H9 (cell line): ENCODE measurements at regions not wholly inside any gene's neighbourhood (a gene's known extent, or its start where the extent isn't known, plus 50 kb on each side); places are given as distances from the start of the nearest gene placed in this dataset.
"Not testable (repeated sequence)": the region's sequence is repeated elsewhere in the genome, so short reads cannot be mapped to it uniquely, and the experiment has no call there.

Experiments used
- DNase-seq: peaks from one replicate; pipeline ENCODE4 v3.0.0-alpha.2; 2017
- H2AFZ ChIP-seq: one replicate; pipeline ENCODE4 v1.6.1; 2013; ENCODE audit warnings: mild to moderate bottlenecking, low read length, control low read depth, moderate library complexity
- H2AK5ac ChIP-seq: 2 replicates; pipeline ENCODE4 v1.6.1; 2013; ENCODE audit warnings: low read length, control low read depth, mixed read lengths; ENCODE audit not compliant: insufficient read length
- H2BK120ac ChIP-seq: one replicate; pipeline ENCODE4 v1.6.1; 2013; ENCODE audit warnings: low read depth, mild to moderate bottlenecking, low read length, control low read depth, inconsistent platforms; ENCODE audit not compliant: poor library complexity, severe bottlenecking
- H2BK12ac ChIP-seq: 2 replicates; pipeline ENCODE4 v1.6.1; 2013; ENCODE audit warnings: low read length, control low read depth, mixed read lengths, low read depth; ENCODE audit not compliant: insufficient read length
- H2BK15ac ChIP-seq: 2 replicates; pipeline ENCODE4 v1.6.1; 2013; ENCODE audit warnings: low read depth, low read length, control low read depth
- H2BK20ac ChIP-seq: one replicate; pipeline ENCODE4 v1.6.1; 2013; ENCODE audit warnings: low read depth, mild to moderate bottlenecking, low read length, control low read depth, inconsistent platforms; ENCODE audit not compliant: poor library complexity, severe bottlenecking
- H2BK5ac ChIP-seq: 2 replicates; pipeline ENCODE4 v1.6.1; 2013; ENCODE audit warnings: low read length, control low read depth, mixed read lengths; ENCODE audit not compliant: insufficient read length
- H3K14ac ChIP-seq: 2 replicates; pipeline ENCODE4 v1.6.1; 2013; ENCODE audit warnings: low read length, control low read depth; ENCODE audit not compliant: insufficient read depth
- H3K18ac ChIP-seq: 2 replicates; pipeline ENCODE4 v1.6.1; 2013; ENCODE audit warnings: low read depth, mild to moderate bottlenecking, mixed read lengths, low read length, control low read depth; ENCODE audit not compliant: insufficient read length
- H3K23ac ChIP-seq: 2 replicates; pipeline ENCODE4 v1.6.1; 2013; ENCODE audit warnings: low read length, control low read depth, mixed read lengths, low read depth; ENCODE audit not compliant: insufficient read length
- H3K23me2 ChIP-seq: 2 replicates; pipeline ENCODE4 v1.6.1; 2013; ENCODE audit warnings: low read depth, mild to moderate bottlenecking, mixed read lengths, low read length, control low read depth; ENCODE audit not compliant: insufficient read length, poor library complexity, severe bottlenecking
- H3K27ac ChIP-seq: 2 replicates; pipeline ENCODE4 v1.5.1; 2013; ENCODE audit warnings: low read length, control low read depth, mixed read lengths, low read depth; ENCODE audit not compliant: insufficient read length
- H3K27me3 ChIP-seq: 2 replicates; pipeline ENCODE4 v1.6.1; 2013; ENCODE audit warnings: low read length, control low read depth, inconsistent platforms; ENCODE audit not compliant: insufficient read depth
- H3K4ac ChIP-seq: 2 replicates; pipeline ENCODE4 v1.6.1; 2013; ENCODE audit warnings: low read depth, mild to moderate bottlenecking, control low read depth, inconsistent platforms, low read length, moderate library complexity
- H3K4me1 ChIP-seq: 2 replicates; pipeline ENCODE4 v1.6.1; 2013; ENCODE audit warnings: low read length, control low read depth, inconsistent platforms; ENCODE audit not compliant: insufficient read depth
- H3K4me2 ChIP-seq: 2 replicates; pipeline ENCODE4 v1.6.1; 2013; ENCODE audit warnings: low read length, control low read depth, mixed read lengths; ENCODE audit not compliant: insufficient read length, insufficient read depth
- H3K56ac ChIP-seq: 2 replicates; pipeline ENCODE4 v1.6.1; 2013; ENCODE audit warnings: low read depth, mild to moderate bottlenecking, mixed read lengths, low read length, control low read depth; ENCODE audit not compliant: insufficient read length
- H3K79me1 ChIP-seq: 2 replicates; pipeline ENCODE4 v1.6.1; 2013; ENCODE audit warnings: low read depth, mild to moderate bottlenecking, moderate library complexity, low read length, control low read depth, inconsistent platforms; ENCODE audit not compliant: insufficient read depth, poor library complexity, severe bottlenecking
- H3K79me2 ChIP-seq: 2 replicates; pipeline ENCODE4 v1.6.1; 2013; ENCODE audit warnings: low read length, control low read depth, inconsistent platforms; ENCODE audit not compliant: insufficient read depth
- H3K9ac ChIP-seq: 2 replicates; pipeline ENCODE4 v1.6.1; 2013; ENCODE audit warnings: low read length, control low read depth, mixed read lengths; ENCODE audit not compliant: insufficient read length; ENCODE audit errors: extremely low read depth
- H3K9me3 ChIP-seq: one replicate; pipeline ENCODE4 v1.6.1; 2013; ENCODE audit warnings: low read depth, low read length, inconsistent platforms; ENCODE audit not compliant: control insufficient read depth
- H3T11ph ChIP-seq: one replicate; pipeline ENCODE4 v1.6.1; 2013; ENCODE audit warnings: mild to moderate bottlenecking, low read length, control low read depth, inconsistent platforms
- H4K20me1 ChIP-seq: one replicate; pipeline ENCODE4 v1.6.1; 2013; ENCODE audit not compliant: control insufficient read depth, insufficient read length, insufficient read depth
- H4K5ac ChIP-seq: 2 replicates; pipeline ENCODE4 v1.6.1; 2013; ENCODE audit warnings: low read depth, mild to moderate bottlenecking, mixed read lengths, low read length, control low read depth; ENCODE audit not compliant: insufficient read length
- H4K8ac ChIP-seq: replicated peaks from 2 replicates; pipeline ENCODE4 v1.6.1; 2013; ENCODE audit warnings: low read length, control low read depth, mixed read lengths, low read depth; ENCODE audit not compliant: insufficient read length
- H4K91ac ChIP-seq: 2 replicates; pipeline ENCODE4 v1.6.1; 2013; ENCODE audit warnings: low read depth, mild to moderate bottlenecking, moderate library complexity, mixed read lengths, low read length, control low read depth; ENCODE audit not compliant: insufficient read length
- H3K27ac Mint-ChIP-seq, 3 experiments: 2 replicates in 2 of 3; 3 replicates in 1 of 3; pipeline ENCODE4 v1.8.0; 2020 to 2021; ENCODE audit warnings: mixed read lengths in 3 of 3, mild to moderate bottlenecking in 1 of 3, moderate library complexity in 1 of 3
- H3K27me3 Mint-ChIP-seq: 2 replicates; pipeline ENCODE4 v1.8.0; 2021; ENCODE audit warnings: low read depth, mild to moderate bottlenecking, moderate library complexity, mixed read lengths
- H3K36me3 Mint-ChIP-seq, 3 experiments: 2 replicates in 2 of 3; 3 replicates in 1 of 3; pipeline ENCODE4 v1.8.0; 2020 to 2021; ENCODE audit warnings: low read depth in 3 of 3, mixed read lengths in 3 of 3; ENCODE audit not compliant: insufficient read depth in 1 of 3
- H3K4me1 Mint-ChIP-seq, 2 experiments: 2 replicates each; pipeline ENCODE4 v1.8.0; 2020; ENCODE audit warnings: mixed read lengths in 2 of 2
- H3K4me3 Mint-ChIP-seq, 2 experiments: 2 replicates in 1 of 2; 3 replicates in 1 of 2; pipeline ENCODE4 v1.8.0; 2020 to 2021; ENCODE audit warnings: mild to moderate bottlenecking in 2 of 2, mixed read lengths in 2 of 2, moderate library complexity in 1 of 2
- H3K9me3 Mint-ChIP-seq, 2 experiments: 2 replicates in 1 of 2; 3 replicates in 1 of 2; pipeline ENCODE4 v1.8.0; 2020; ENCODE audit warnings: mild to moderate bottlenecking in 2 of 2, mixed read lengths in 2 of 2, moderate library complexity in 1 of 2
- CTCF ChIP-seq: fragments of 200-600 bp; sonication (generic); conservative IDR thresholded peaks from 3 replicates; pipeline ENCODE4 v1.8.0; 2021; ENCODE audit warnings: antibody characterized with exemption, mild to moderate bottlenecking
- WGBS: extraction: QIAGEN DNeasy Blood & Tissue Kit; methylation state at CpG from one replicate; pipeline ENCODE4 v1.1.7; 2013; ENCODE audit warnings: missing lambda C conversion rate, low lambda C conversion rate, mixed read lengths; ENCODE audit not compliant: insufficient read length; ENCODE audit errors: extremely low coverage; 5-methylcytosine and 5-hydroxymethylcytosine counted together

DNA sequence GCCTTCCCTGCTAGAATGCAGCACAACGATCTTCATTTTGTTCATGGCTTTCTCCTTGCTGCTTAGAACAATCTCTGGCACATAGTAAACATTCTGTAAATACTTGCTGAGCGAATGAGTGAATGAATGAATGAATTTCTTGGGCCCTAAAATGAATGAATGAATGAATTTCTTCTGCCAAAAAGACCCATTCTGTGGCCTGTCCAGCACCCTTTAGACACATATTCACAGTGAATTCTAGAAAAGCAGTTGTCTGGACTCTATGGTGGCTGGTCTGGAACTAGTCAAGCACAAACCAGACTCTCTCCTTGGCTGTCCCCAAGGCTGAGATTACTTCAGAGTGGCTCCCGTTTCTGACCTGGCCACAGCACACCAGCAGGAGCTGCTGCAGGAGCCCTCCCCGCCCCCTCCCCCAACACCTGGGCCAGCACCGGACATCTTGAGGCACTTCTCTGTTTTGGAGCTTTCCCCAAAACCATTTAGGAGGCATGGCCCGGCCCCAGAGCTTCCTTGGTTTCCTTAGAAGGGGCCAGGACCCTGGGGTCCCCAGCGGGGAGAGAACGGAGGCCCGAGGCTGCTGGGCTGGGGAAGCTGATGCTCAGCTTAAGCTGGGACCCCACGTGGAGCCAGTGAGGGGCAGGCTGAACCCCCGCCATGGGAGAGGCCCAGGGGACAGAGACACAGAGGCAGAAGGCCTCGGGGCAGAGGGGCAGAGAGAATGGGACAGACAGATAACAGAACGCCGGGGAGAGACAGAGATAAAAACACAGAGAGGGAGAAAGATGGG, 159.0 kb downstream of the ZFP36L2 start:
- H2BK5ac ChIP-seq, result no peak overlapping the region
- H2AFZ ChIP-seq, result no peak overlapping the region
- no peak for DNase-seq
- H3K4me1 ChIP-seq, result no peaks in the 10 kb centered on the region
- no peak overlapping the region for H2BK15ac ChIP-seq
- no peak overlapping the region for H3K56ac ChIP-seq
- H4K8ac ChIP-seq, result no peak overlapping the region
- no peak overlapping the region for H3K18ac ChIP-seq
- no peak overlapping the region for H2BK20ac ChIP-seq
- H2AK5ac ChIP-seq, result no peak overlapping the region
- no CpG with 5 or more reads among the region's 14 CpGs for WGBS
- no peak overlapping the region for H2BK12ac ChIP-seq
- H3K9me3 Mint-ChIP-seq, result peaks cover 8 to 9% of the 10 kb centered on the region in 2 experiments
- H3K23me2 ChIP-seq, result no peaks in the 10 kb centered on the region
- H3K27me3 ChIP-seq, result no peaks in the 10 kb centered on the region
- peak overlapping the region in 2 of 3 experiments; percentile 31 to 35; a peak in 2 of 7 replicates for H3K27ac Mint-ChIP-seq
- no peaks in the 10 kb centered on the region for H3K79me1 ChIP-seq
- peaks cover 6% of the 10 kb centered on the region; the same call in 1 of the 2 replicates for H3K27me3 Mint-ChIP-seq
- no peak overlapping the region for H3K27ac ChIP-seq
- no peak overlapping the region for H3K14ac ChIP-seq
- no peak overlapping the region for H4K5ac ChIP-seq
- no peak overlapping the region for H4K91ac ChIP-seq
- no peak for TF ChIP-seq CTCF
- H3K36me3 Mint-ChIP-seq, result peaks cover 2 to 8% (median 2%) of the 10 kb centered on the region in 3 experiments; a peak in 6 of 7 replicates
- no peak overlapping the region for H3K23ac ChIP-seq
- H3K9ac ChIP-seq, result no peak overlapping the region
- no peaks in the 10 kb centered on the region for H4K20me1 ChIP-seq
- peaks cover 4 to 14% of the 10 kb centered on the region in 2 experiments; a peak in 3 of 4 replicates for H3K4me1 Mint-ChIP-seq
- no peak overlapping the region for H3T11ph ChIP-seq
- no peak overlapping the region for H2BK120ac ChIP-seq
- no peak overlapping the region for H3K4me3 Mint-ChIP-seq
- no peaks in the 10 kb centered on the region for H3K79me2 ChIP-seq
- no peak overlapping the region for H3K4ac ChIP-seq
- no peaks in the 10 kb centered on the region for H3K9me3 ChIP-seq
- no peak overlapping the region for H3K4me2 ChIP-seq

DNA sequence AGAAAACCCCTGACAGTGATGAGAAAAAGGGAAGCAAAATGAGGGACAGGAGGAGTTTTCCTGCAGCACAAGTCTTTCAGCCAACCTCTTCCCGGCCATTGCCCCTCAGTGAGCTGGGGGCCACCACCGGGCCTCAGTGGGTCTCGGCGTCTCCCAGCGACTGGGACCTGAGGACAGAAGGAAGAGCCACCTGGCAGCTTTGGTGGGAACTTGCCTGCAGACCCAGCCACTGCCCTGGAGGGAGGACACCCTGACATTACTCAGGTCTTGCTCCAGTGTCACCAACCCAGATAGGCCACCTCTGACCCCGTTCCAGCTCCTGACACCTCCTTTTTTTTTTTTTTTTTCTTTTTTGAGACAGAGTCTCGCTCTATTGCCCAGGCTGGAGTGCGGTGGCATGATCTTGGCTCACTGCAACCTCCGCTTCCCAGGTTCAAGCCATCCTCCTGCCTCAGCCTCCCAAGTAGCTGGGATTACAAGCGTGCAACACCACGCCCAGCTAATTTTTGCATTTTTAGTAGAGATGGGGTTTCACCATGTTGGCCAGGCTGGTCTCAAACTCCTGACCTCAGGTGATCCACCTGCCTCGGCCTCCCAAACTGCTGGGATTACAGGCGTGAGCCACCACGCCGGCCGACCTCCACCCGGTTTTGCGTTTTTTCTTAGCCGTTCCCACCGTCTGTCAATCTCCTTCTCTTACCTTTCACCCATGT, 159.7 kb downstream of the ZFP36L2 start:
- not testable (repeated sequence) for H3K27me3 ChIP-seq, H2BK120ac ChIP-seq, H3K14ac ChIP-seq, H3K9ac ChIP-seq, H4K20me1 ChIP-seq, H2AFZ ChIP-seq, H3K23ac ChIP-seq, DNase-seq, H2BK5ac ChIP-seq, H2AK5ac ChIP-seq, H3K79me1 ChIP-seq, H3K56ac ChIP-seq, H3K27ac ChIP-seq, H4K8ac ChIP-seq, H2BK15ac ChIP-seq, H3K27me3 Mint-ChIP-seq, H3K4me3 Mint-ChIP-seq, H2BK12ac ChIP-seq, H3K4me2 ChIP-seq, H4K91ac ChIP-seq, H4K5ac ChIP-seq, H3K4ac ChIP-seq, H3K79me2 ChIP-seq, H3K4me1 ChIP-seq, H3K18ac ChIP-seq, H3K23me2 ChIP-seq, H3T11ph ChIP-seq, H2BK20ac ChIP-seq, H3K9me3 ChIP-seq
- WGBS, result no CpG with 5 or more reads among the region's 20 CpGs
- Mint-ChIP-seq H3K4me1 (peaks cover 4 to 10% of the 10 kb centered on the region in 2 experiments; a peak in 3 of 4 replicates), H3K36me3 (peaks cover 5 to 13% (median 6%) of the 10 kb centered on the region in 3 experiments; a peak in 6 of 7 replicates), H3K27ac (peak overlapping the region in 1 of 3 experiments; percentile 13; a peak in 1 of 7 replicates), H3K9me3 (peaks cover 12 to 13% of the 10 kb centered on the region in 2 experiments)
